Osteoblast (primary cell): ENCODE measurements at regions not wholly inside any gene's neighbourhood (a gene's known extent, or its start where the extent isn't known, plus 50 kb on each side); places are given as distances from the start of the nearest gene placed in this dataset.

Experiments
- DNase-seq: peaks from one replicate; pipeline ENCODE4 v3.0.0; 2011; ENCODE audit warnings: low spot score, mixed read lengths; ENCODE audit not compliant: insufficient read length; ENCODE audit errors: missing footprints
- H2AFZ ChIP-seq: 2 replicates; pipeline ENCODE4 v1.6.0; 2011; ENCODE audit warnings: mild to moderate bottlenecking, low read length
- H3K27ac ChIP-seq: 2 replicates; pipeline ENCODE4 v1.5.1; 2011; ENCODE audit warnings: mild to moderate bottlenecking, low read depth, low read length, moderate library complexity
- H3K27me3 ChIP-seq: 2 replicates; pipeline ENCODE4 v1.6.0; 2012; ENCODE audit warnings: mild to moderate bottlenecking, control low read depth, inconsistent platforms, low read length, moderate library complexity; ENCODE audit not compliant: insufficient read depth
- H3K36me3 ChIP-seq: 2 replicates; pipeline ENCODE4 v1.5.1; 2011; ENCODE audit warnings: mild to moderate bottlenecking, low read length, control low read depth, moderate library complexity; ENCODE audit not compliant: insufficient read depth
- H3K4me1 ChIP-seq: 2 replicates; pipeline ENCODE4 v1.5.1; 2011; ENCODE audit warnings: mild to moderate bottlenecking, low read length, control low read depth, moderate library complexity; ENCODE audit not compliant: insufficient read depth
- H3K4me2 ChIP-seq: 2 replicates; pipeline ENCODE4 v1.6.0; 2011; ENCODE audit warnings: mild to moderate bottlenecking, low read length; ENCODE audit not compliant: insufficient read depth
- H3K4me3 ChIP-seq: fragments of 200-600 bp; sonication (generic); 3 replicates; pipeline ENCODE4 v1.5.1; 2012; ENCODE audit warnings: mild to moderate bottlenecking, low read length, inconsistent platforms; ENCODE audit not compliant: insufficient read depth
- H3K79me2 ChIP-seq: 2 replicates; pipeline ENCODE4 v1.6.0; 2012; ENCODE audit warnings: mild to moderate bottlenecking, low read length, control low read depth, inconsistent platforms; ENCODE audit not compliant: insufficient read depth
- H3K9me3 ChIP-seq: 2 replicates; pipeline ENCODE4 v1.5.1; 2011; ENCODE audit warnings: low read depth, low read length, control low read depth
- H4K20me1 ChIP-seq: 2 replicates; pipeline ENCODE4 v1.6.0; 2012; ENCODE audit warnings: mild to moderate bottlenecking, low read length, control low read depth; ENCODE audit not compliant: insufficient read depth
- TF ChIP-seq, protein P1 (sequence below): IDR thresholded peaks from 2 replicates; pipeline ENCODE4 v1.5.1; 2011; ENCODE audit warnings: mild to moderate bottlenecking, low read depth, low read length, moderate library complexity; ENCODE audit errors: extremely low read depth

GRCh38 chr4:4776335-4776734, 83.1 kb upstream of the MSX1 start:
- H3K27me3 ChIP-seq, result no peaks in the 10 kb centered on the region
- no peak overlapping the region for H3K27ac ChIP-seq
- no peaks in the 10 kb centered on the region for H3K36me3 ChIP-seq
- DNase-seq, result no peak
- H2AFZ ChIP-seq, result no peak overlapping the region
- no peak overlapping the region for H3K4me3 ChIP-seq
- H3K4me1 ChIP-seq, result peaks cover 9% of the 10 kb centered on the region
- no peaks in the 10 kb centered on the region for H3K79me2 ChIP-seq
- H4K20me1 ChIP-seq, result no peaks in the 10 kb centered on the region
- H3K4me2 ChIP-seq, result no peak overlapping the region
- TF ChIP-seq, protein P1, sequence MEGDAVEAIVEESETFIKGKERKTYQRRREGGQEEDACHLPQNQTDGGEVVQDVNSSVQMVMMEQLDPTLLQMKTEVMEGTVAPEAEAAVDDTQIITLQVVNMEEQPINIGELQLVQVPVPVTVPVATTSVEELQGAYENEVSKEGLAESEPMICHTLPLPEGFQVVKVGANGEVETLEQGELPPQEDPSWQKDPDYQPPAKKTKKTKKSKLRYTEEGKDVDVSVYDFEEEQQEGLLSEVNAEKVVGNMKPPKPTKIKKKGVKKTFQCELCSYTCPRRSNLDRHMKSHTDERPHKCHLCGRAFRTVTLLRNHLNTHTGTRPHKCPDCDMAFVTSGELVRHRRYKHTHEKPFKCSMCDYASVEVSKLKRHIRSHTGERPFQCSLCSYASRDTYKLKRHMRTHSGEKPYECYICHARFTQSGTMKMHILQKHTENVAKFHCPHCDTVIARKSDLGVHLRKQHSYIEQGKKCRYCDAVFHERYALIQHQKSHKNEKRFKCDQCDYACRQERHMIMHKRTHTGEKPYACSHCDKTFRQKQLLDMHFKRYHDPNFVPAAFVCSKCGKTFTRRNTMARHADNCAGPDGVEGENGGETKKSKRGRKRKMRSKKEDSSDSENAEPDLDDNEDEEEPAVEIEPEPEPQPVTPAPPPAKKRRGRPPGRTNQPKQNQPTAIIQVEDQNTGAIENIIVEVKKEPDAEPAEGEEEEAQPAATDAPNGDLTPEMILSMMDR, result no peak
- H3K9me3 ChIP-seq, result no peaks in the 10 kb centered on the region

- Histone ChIP-seq H3K9me3 (no peaks in the 10 kb centered on the region), H4K20me1 (no peaks in the 10 kb centered on the region), H3K4me3 (no peak overlapping the region), H3K27ac (no peak overlapping the region), H3K4me2 (no peak overlapping the region), H3K79me2 (no peaks in the 10 kb centered on the region), H3K36me3 (no peaks in the 10 kb centered on the region), H3K27me3 (no peaks in the 10 kb centered on the region), H2AFZ (no peak overlapping the region), H3K4me1 (peaks cover 2% of the 10 kb centered on the region)
- TF ChIP-seq, protein P1, result no peak
- DNase-seq, result no peak
Measured at GRCh38 chr4:4775493-4776004, 83.9 kb upstream of the MSX1 start.

GRCh38 chr4:4772534-4772933, 86.9 kb upstream of the MSX1 start:
- H3K9me3 ChIP-seq, result no peaks in the 10 kb centered on the region
- no peaks in the 10 kb centered on the region for H3K36me3 ChIP-seq
- H2AFZ ChIP-seq, result no peak overlapping the region
- no peaks in the 10 kb centered on the region for H3K4me1 ChIP-seq
- no peak for DNase-seq
- H3K27me3 ChIP-seq, result no peaks in the 10 kb centered on the region
- H3K4me3 ChIP-seq, result no peak overlapping the region
- H3K27ac ChIP-seq, result no peak overlapping the region
- no peaks in the 10 kb centered on the region for H3K79me2 ChIP-seq
- TF ChIP-seq, protein P1, result no peak
- H3K4me2 ChIP-seq, result no peak overlapping the region
- H4K20me1 ChIP-seq, result no peaks in the 10 kb centered on the region

DNA sequence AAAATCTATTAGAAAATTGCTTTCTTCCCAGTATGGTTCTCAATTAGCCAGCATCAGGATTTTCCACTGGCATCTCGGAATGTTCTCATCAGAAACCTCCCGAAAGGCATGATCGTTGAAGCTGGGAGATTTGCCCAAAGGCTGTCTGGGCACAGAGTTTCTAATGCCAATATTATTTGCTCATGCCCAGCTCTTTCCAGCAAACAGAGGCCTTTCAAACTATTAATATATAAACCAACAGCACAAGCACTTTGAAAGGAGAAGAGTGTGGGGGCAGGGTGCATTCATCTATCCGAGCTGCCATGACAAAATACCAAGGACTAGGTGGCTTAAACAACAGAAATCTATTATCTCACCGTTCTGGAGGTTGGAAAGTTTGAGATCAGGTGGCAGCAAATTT, 88.3 kb upstream of the MSX1 start:
- TF ChIP-seq, protein P1, result no peak
- H4K20me1 ChIP-seq, result no peaks in the 10 kb centered on the region
- H2AFZ ChIP-seq, result no peak overlapping the region
- no peak overlapping the region for H3K4me3 ChIP-seq
- H3K27ac ChIP-seq, result no peak overlapping the region
- H3K9me3 ChIP-seq, result no peaks in the 10 kb centered on the region
- H3K79me2 ChIP-seq, result no peaks in the 10 kb centered on the region
- no peak overlapping the region for H3K4me2 ChIP-seq
- no peaks in the 10 kb centered on the region for H3K4me1 ChIP-seq
- no peaks in the 10 kb centered on the region for H3K36me3 ChIP-seq
- no peaks in the 10 kb centered on the region for H3K27me3 ChIP-seq
- no peak for DNase-seq
